ENCODE measurements at regions not wholly inside any gene's neighbourhood (a gene's known extent, or its start where the extent isn't known, plus 50 kb on each side); places are given as distances from the start of the nearest gene placed in this dataset.
A peak's percentile ranks its signal among the peaks of the same experiment; 100 is the strongest.

- no peak for DNase-seq (ENCODE audit: low spot score)
Observed at GRCh38 chr15:101590785-101591184, 61.4 kb downstream of the TM2D3 start.

- DNase-seq (ENCODE audit: low spot score): no peak
Observed at GRCh38 chr15:101583284-101583683, 68.9 kb downstream of the TM2D3 start.

- no peak for DNase-seq (ENCODE audit: low spot score)
Observed at GRCh38 chr15:101580431-101580830, 71.8 kb downstream of the TM2D3 start.

GRCh38 chr15:101579631-101580163 lies 72.5 kb downstream of the TM2D3 start:
- no peak for DNase-seq (ENCODE audit: low spot score)

- peak; percentile 75 for DNase-seq (ENCODE audit: low spot score)
Observed at GRCh38 chr15:101578443-101578894, 73.7 kb downstream of the TM2D3 start.

GRCh38 chr15:101573951-101574350 lies 78.2 kb downstream of the TM2D3 start:
- DNase-seq (ENCODE audit: low spot score): no peak

GRCh38 chr15:101570241-101570640 lies 80.7 kb upstream of the PCSK6 start:
- DNase-seq (ENCODE audit: low spot score): no peak

GRCh38 chr15:101568821-101569555 lies 79.5 kb upstream of the PCSK6 start:
- DNase-seq (ENCODE audit: low spot score): no peak

GRCh38 chr15:101568309-101568708 lies 78.8 kb upstream of the PCSK6 start:
- no peak for DNase-seq (ENCODE audit: low spot score)

GRCh38 chr15:101566748-101567488 lies 77.4 kb upstream of the PCSK6 start:
- DNase-seq (ENCODE audit: low spot score): no peak

- DNase-seq (ENCODE audit: low spot score): no peak
Observed at GRCh38 chr15:101565377-101565776, 75.9 kb upstream of the PCSK6 start.

GRCh38 chr15:101563176-101563796 lies 73.8 kb upstream of the PCSK6 start:
- DNase-seq (ENCODE audit: low spot score): no peak

GRCh38 chr15:101562428-101563059 lies 73.0 kb upstream of the PCSK6 start:
- no peak for DNase-seq (ENCODE audit: low spot score)

- no peak for DNase-seq (ENCODE audit: low spot score)
Observed at GRCh38 chr15:101561584-101561906, 72.0 kb upstream of the PCSK6 start.

GRCh38 chr15:101560722-101561583 lies 71.4 kb upstream of the PCSK6 start:
- no peak for DNase-seq (ENCODE audit: low spot score)

GRCh38 chr15:101559952-101560351 lies 70.4 kb upstream of the PCSK6 start:
- DNase-seq (ENCODE audit: low spot score): no peak

- DNase-seq (ENCODE audit: low spot score): no peak
Observed at GRCh38 chr15:101558221-101558941, 68.9 kb upstream of the PCSK6 start.

GRCh38 chr15:101556273-101556672 lies 66.8 kb upstream of the PCSK6 start:
- DNase-seq (ENCODE audit: low spot score): no peak

- DNase-seq (ENCODE audit: low spot score): no peak
Observed at GRCh38 chr15:101554115-101554915, 64.8 kb upstream of the PCSK6 start.
